ENCODE measurements at regions not wholly inside any gene's neighbourhood (a gene's known extent, or its start where the extent isn't known, plus 50 kb on each side); places are given as distances from the start of the nearest gene placed in this dataset.

DNA sequence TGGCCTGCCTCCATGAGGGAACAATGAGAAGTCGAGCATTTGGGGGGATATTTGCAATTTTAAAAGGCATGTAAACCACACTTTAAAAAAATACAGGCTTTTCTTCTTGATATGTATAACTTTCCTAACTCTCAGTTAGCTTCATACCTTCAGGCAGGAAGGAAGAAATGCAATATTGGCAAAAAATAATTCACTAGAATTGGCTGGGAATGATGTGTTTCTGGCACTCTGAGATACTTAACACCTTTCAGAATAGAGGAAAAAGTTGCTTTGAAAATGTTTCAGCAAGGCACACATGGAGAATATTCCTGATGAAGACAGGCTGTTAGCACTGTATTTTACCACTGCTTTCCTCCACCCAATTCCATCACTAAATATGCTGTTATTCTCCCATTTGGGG lies 747.6 kb downstream of the HDGFL1 start:
- no peak overlapping the region for H3K4me3 Mint-ChIP-seq (ENCODE audit: unreplicated experiment)
- H3K27ac Mint-ChIP-seq (ENCODE audit: unreplicated experiment) = no peak overlapping the region
- H3K4me1 Mint-ChIP-seq (ENCODE audit: low read depth, unreplicated experiment) = no peaks in the 10 kb centered on the region
- no peaks in the 10 kb centered on the region for H3K36me3 Mint-ChIP-seq (ENCODE audit: unreplicated experiment)
- DNase-seq = no peak
- H3K27me3 Mint-ChIP-seq (ENCODE audit: unreplicated experiment) = peaks cover 4% of the 10 kb centered on the region
- no peaks in the 10 kb centered on the region for H3K9me3 Mint-ChIP-seq (ENCODE audit: unreplicated experiment)
- TF ChIP-seq, protein P1, sequence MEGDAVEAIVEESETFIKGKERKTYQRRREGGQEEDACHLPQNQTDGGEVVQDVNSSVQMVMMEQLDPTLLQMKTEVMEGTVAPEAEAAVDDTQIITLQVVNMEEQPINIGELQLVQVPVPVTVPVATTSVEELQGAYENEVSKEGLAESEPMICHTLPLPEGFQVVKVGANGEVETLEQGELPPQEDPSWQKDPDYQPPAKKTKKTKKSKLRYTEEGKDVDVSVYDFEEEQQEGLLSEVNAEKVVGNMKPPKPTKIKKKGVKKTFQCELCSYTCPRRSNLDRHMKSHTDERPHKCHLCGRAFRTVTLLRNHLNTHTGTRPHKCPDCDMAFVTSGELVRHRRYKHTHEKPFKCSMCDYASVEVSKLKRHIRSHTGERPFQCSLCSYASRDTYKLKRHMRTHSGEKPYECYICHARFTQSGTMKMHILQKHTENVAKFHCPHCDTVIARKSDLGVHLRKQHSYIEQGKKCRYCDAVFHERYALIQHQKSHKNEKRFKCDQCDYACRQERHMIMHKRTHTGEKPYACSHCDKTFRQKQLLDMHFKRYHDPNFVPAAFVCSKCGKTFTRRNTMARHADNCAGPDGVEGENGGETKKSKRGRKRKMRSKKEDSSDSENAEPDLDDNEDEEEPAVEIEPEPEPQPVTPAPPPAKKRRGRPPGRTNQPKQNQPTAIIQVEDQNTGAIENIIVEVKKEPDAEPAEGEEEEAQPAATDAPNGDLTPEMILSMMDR (IDR thresholded peaks at IDR 0.05; ENCODE audit: partially characterized antibody, unreplicated experiment) = no peak

DNA sequence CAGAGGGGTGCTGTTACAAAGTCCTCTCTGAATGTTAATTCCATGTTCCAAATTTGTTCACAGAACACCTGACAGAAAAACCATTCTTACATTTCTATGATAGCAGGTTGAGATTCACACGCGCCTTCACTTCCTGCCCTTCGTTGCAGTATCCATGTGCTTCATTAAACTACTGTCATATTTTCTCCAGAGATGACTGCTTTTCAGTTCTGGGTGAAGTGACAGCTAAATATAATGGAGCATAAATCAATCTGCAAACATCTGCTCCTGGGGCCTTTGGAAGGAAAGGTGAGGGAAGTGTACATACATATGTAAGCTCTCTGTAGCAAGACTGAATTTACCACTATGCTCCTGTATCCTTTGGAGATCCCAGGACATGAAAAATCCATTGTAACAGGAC lies 750.2 kb downstream of the HDGFL1 start:
- no peaks in the 10 kb centered on the region for H3K36me3 Mint-ChIP-seq (ENCODE audit: unreplicated experiment)
- peaks cover 4% of the 10 kb centered on the region for H3K27me3 Mint-ChIP-seq (ENCODE audit: unreplicated experiment)
- H3K4me1 Mint-ChIP-seq (ENCODE audit: low read depth, unreplicated experiment) = no peaks in the 10 kb centered on the region
- no peak for DNase-seq
- TF ChIP-seq, protein P1 (IDR thresholded peaks at IDR 0.05; ENCODE audit: partially characterized antibody, unreplicated experiment) = no peak
- no peak overlapping the region for H3K4me3 Mint-ChIP-seq (ENCODE audit: unreplicated experiment)
- no peak overlapping the region for H3K27ac Mint-ChIP-seq (ENCODE audit: unreplicated experiment)
- H3K9me3 Mint-ChIP-seq (ENCODE audit: unreplicated experiment) = no peaks in the 10 kb centered on the region

DNA sequence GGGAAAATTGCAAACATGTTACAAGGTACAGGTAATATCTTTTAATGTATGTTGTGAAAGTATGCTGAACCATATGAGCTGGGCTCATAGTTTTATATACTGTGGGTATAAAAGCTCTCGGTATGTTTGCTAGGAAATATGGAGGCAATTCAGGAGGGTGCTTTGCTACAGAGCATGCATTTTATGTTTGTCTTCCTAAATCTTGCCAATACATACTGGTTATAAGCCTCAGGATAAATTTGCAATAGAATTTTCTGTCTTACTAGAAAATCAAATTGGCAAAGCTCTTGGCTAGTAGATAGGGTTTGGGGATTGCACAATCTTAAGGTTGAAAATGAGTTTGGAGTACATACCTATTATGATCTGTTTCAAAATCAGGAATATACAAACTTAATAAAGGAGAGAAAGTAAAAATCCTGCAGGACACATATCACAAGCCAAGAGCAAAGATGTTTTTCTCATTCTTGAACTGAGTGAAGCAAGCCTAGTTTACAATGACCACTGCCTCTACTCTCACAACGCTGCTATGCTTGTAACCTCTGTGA lies 751.2 kb downstream of the HDGFL1 start:
- H3K27me3 Mint-ChIP-seq (ENCODE audit: unreplicated experiment) = peaks cover 4% of the 10 kb centered on the region
- TF ChIP-seq, protein P1 (IDR thresholded peaks at IDR 0.05; ENCODE audit: partially characterized antibody, unreplicated experiment) = no peak
- H3K4me1 Mint-ChIP-seq (ENCODE audit: low read depth, unreplicated experiment) = no peaks in the 10 kb centered on the region
- no peak overlapping the region for H3K27ac Mint-ChIP-seq (ENCODE audit: unreplicated experiment)
- no peaks in the 10 kb centered on the region for H3K36me3 Mint-ChIP-seq (ENCODE audit: unreplicated experiment)
- no peak for DNase-seq
- no peak overlapping the region for H3K4me3 Mint-ChIP-seq (ENCODE audit: unreplicated experiment)
- no peaks in the 10 kb centered on the region for H3K9me3 Mint-ChIP-seq (ENCODE audit: unreplicated experiment)

DNA sequence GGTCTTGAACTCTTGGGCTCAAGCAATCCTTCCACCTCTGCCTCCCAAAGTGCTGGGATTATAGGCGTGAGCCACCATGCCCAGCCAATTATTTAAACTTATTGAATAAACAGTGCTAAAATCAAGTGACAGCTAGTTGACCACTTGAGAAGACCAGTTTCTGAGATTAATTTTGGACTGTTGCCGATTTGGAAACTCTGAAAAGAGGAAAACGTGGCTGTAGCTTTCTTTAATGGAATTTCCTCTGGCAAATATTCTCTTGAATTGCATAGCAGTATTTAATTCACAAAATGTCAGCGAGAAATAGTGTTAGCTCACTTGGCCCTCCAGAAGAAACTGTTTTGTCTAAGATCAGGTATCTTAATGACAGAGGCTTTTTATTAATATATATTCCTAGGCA lies 754.5 kb downstream of the HDGFL1 start:
- DNase-seq = no peak
- Mint-ChIP-seq H3K36me3 (ENCODE audit: unreplicated experiment) (peaks cover 4% of the 10 kb centered on the region), H3K27ac (ENCODE audit: unreplicated experiment) (no peak overlapping the region), H3K9me3 (ENCODE audit: unreplicated experiment) (no peaks in the 10 kb centered on the region), H3K4me1 (ENCODE audit: low read depth, unreplicated experiment) (peaks cover 2% of the 10 kb centered on the region), H3K4me3 (ENCODE audit: unreplicated experiment) (no peak overlapping the region), H3K27me3 (ENCODE audit: unreplicated experiment) (peaks cover 4% of the 10 kb centered on the region)
- TF ChIP-seq, protein P1 (IDR thresholded peaks at IDR 0.05; ENCODE audit: partially characterized antibody, unreplicated experiment) = no peak

DNA sequence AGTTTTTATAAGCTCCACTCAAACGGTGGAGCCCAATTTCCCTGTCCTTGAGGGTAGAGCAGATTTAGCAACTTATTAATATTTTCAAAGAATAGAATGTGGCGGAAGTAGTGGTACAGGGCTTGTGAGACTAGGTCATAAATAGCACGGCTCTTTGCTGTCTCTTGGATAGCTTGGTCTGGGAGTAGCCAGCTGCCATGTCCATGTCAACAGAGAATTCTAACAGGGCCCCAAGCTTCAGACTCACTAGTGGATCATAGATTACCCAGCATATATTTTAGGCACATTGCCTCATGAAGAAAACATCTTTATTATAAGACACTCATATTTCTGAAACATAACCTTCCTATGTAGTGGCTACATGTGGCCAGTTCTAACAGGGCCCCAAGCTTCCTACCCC lies 755.7 kb downstream of the HDGFL1 start:
- Mint-ChIP-seq H3K9me3 (ENCODE audit: unreplicated experiment) (no peaks in the 10 kb centered on the region), H3K4me3 (ENCODE audit: unreplicated experiment) (no peak overlapping the region), H3K4me1 (ENCODE audit: low read depth, unreplicated experiment) (peaks cover 6% of the 10 kb centered on the region), H3K27ac (ENCODE audit: unreplicated experiment) (no peak overlapping the region), H3K27me3 (ENCODE audit: unreplicated experiment) (peaks cover 4% of the 10 kb centered on the region), H3K36me3 (ENCODE audit: unreplicated experiment) (peaks cover 4% of the 10 kb centered on the region)
- TF ChIP-seq, protein P1 (IDR thresholded peaks at IDR 0.05; ENCODE audit: partially characterized antibody, unreplicated experiment) = no peak
- no peak for DNase-seq
